ENCODE measurements at regions not wholly inside any gene's neighbourhood (a gene's known extent, or its start where the extent isn't known, plus 50 kb on each side); places are given as distances from the start of the nearest gene placed in this dataset.

GRCh38 chr12:46461459-46461858 lies 88.9 kb upstream of the SLC38A2 start:
- H3K4me3 ChIP-seq (ENCODE audit: severe bottlenecking): no peak overlapping the region
- ATAC-seq (ENCODE audit: low read depth) (no peak), DNase-seq (ENCODE audit: low spot score) (no peak)
- peak overlapping the region; percentile 49 for H3K27ac ChIP-seq (ENCODE audit: poor library complexity, severe bottlenecking)
- peaks cover 26% of the 10 kb centered on the region for H3K4me1 ChIP-seq (ENCODE audit: insufficient read depth, poor library complexity, severe bottlenecking)
- H3K36me3 ChIP-seq (ENCODE audit: low read depth): no peaks in the 10 kb centered on the region
- no peaks in the 10 kb centered on the region for H3K9me3 ChIP-seq (ENCODE audit: severe bottlenecking)
- no peaks in the 10 kb centered on the region for H3K27me3 ChIP-seq (ENCODE audit: insufficient read depth, poor library complexity, severe bottlenecking)
- TF ChIP-seq CTCF (IDR thresholded peaks at IDR 0.05; ENCODE audit: poor library complexity, severe bottlenecking): no peak

DNA sequence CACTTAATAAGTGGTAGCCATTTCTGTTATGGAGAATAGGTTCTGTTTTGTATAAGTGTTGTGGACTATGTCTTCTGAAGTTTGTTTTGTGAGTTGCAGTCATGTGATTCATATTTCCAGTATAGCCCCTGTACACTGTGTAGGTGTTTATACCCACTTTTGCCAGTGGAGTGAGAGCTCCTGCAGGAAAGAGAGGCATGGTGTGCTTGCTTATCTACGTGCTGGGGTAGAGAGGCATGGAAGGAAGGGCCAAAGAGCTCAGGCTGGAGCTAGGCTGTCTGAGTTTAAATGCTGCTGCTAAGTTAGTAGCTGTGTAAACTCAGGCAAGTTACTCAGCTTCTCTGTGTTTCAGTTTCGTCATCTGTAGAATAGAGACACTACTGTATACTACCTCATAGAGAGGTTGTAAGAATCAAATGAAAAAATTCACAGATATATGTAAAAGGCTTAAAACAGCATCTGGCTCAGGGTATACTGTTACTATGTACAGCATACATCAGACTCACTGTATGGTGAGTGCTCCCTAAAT lies 88.2 kb upstream of the SLC38A2 start:
- Histone ChIP-seq H3K36me3 (ENCODE audit: low read depth) (no peaks in the 10 kb centered on the region), H3K4me3 (ENCODE audit: severe bottlenecking) (no peak overlapping the region), H3K4me1 (ENCODE audit: insufficient read depth, poor library complexity, severe bottlenecking) (peaks cover 33% of the 10 kb centered on the region), H3K27ac (ENCODE audit: poor library complexity, severe bottlenecking) (peak overlapping the region; percentile 49), H3K27me3 (ENCODE audit: insufficient read depth, poor library complexity, severe bottlenecking) (no peaks in the 10 kb centered on the region), H3K9me3 (ENCODE audit: severe bottlenecking) (no peaks in the 10 kb centered on the region)
- ATAC-seq (ENCODE audit: low read depth) (no peak), DNase-seq (ENCODE audit: low spot score) (no peak)
- TF ChIP-seq CTCF (IDR thresholded peaks at IDR 0.05; ENCODE audit: poor library complexity, severe bottlenecking): no peak

DNA sequence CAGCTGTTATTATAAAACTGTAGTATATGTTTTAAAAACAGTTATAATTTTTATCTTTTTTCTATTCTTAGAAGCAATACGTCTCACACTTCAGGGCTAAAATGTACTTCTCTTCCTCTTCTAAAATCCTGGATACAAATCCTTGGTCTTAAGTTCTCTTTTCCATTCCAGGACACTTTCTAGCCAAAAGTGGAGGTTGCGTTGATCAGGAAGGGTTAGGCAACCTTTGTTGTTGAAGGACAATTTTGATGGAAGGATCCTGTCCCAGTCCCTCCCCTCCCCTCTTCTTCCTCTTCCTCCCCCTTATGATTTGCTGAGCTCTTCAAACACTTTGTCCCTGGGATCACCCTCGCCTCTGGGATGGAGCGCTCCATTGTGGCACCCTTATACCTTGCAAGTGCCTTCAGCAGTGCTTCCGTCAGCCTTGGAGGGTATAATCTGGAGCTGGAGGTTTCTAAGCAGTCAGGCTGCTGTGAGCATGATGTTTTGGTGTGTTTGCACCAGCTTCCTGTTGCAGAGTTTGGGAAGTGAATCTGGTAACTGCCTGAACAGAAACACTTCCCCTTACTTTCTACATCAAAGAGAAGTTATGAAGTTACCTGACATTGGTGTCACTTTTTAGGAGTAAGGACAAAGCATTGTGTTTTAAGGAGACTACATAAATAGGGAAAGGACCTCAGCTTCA lies 87.4 kb upstream of the SLC38A2 start:
- Histone ChIP-seq H3K27me3 (ENCODE audit: insufficient read depth, poor library complexity, severe bottlenecking) (no peaks in the 10 kb centered on the region), H3K9me3 (ENCODE audit: severe bottlenecking) (no peaks in the 10 kb centered on the region), H3K4me1 (ENCODE audit: insufficient read depth, poor library complexity, severe bottlenecking) (peaks cover 38% of the 10 kb centered on the region), H3K36me3 (ENCODE audit: low read depth) (no peaks in the 10 kb centered on the region), H3K27ac (ENCODE audit: poor library complexity, severe bottlenecking) (peak overlapping the region; percentile 49), H3K4me3 (ENCODE audit: severe bottlenecking) (no peak overlapping the region)
- no peak for TF ChIP-seq CTCF (IDR thresholded peaks at IDR 0.05; ENCODE audit: poor library complexity, severe bottlenecking)
- DNase-seq (ENCODE audit: low spot score) (no peak), ATAC-seq (ENCODE audit: low read depth) (no peak)

DNA sequence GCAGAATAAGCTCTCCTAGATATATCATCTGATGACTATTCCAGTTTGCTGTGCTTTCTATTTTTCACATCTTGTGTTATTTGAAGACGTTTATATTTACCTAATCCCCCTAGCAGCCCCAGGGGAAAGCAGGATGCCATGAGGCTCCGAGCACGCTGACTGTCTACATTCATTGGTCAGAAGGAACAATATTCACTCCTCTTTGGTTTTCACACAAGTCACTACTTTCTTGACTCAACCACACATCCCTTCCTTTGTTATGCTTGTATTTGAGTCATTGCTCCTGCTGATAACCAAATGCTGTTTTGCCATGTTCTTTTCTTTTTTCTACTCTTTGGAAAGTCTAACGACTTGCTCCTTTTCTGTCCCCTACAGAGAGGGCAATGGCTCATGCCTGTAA lies 86.5 kb upstream of the SLC38A2 start:
- ATAC-seq (ENCODE audit: low read depth) (no peak), DNase-seq (ENCODE audit: low spot score) (no peak)
- Histone ChIP-seq H3K27ac (ENCODE audit: poor library complexity, severe bottlenecking) (no peak overlapping the region), H3K4me1 (ENCODE audit: insufficient read depth, poor library complexity, severe bottlenecking) (peaks cover 39% of the 10 kb centered on the region), H3K36me3 (ENCODE audit: low read depth) (no peaks in the 10 kb centered on the region), H3K9me3 (ENCODE audit: severe bottlenecking) (no peaks in the 10 kb centered on the region), H3K27me3 (ENCODE audit: insufficient read depth, poor library complexity, severe bottlenecking) (no peaks in the 10 kb centered on the region), H3K4me3 (ENCODE audit: severe bottlenecking) (no peak overlapping the region)
- no peak for TF ChIP-seq CTCF (IDR thresholded peaks at IDR 0.05; ENCODE audit: poor library complexity, severe bottlenecking)

- DNase-seq (ENCODE audit: low spot score): no peak
- Histone ChIP-seq H3K9me3 (ENCODE audit: severe bottlenecking) (no peaks in the 10 kb centered on the region), H3K27ac (ENCODE audit: poor library complexity, severe bottlenecking) (no peak overlapping the region), H3K27me3 (ENCODE audit: insufficient read depth, poor library complexity, severe bottlenecking) (no peaks in the 10 kb centered on the region), H3K4me3 (ENCODE audit: severe bottlenecking) (no peak overlapping the region), H3K4me1 (ENCODE audit: insufficient read depth, poor library complexity, severe bottlenecking) (peaks cover 44% of the 10 kb centered on the region), H3K36me3 (ENCODE audit: low read depth) (no peaks in the 10 kb centered on the region)
- ATAC-seq (ENCODE audit: low read depth): no peak
- TF ChIP-seq CTCF (IDR thresholded peaks at IDR 0.05; ENCODE audit: poor library complexity, severe bottlenecking): no peak
Measured at GRCh38 chr12:46458500-46459102, 86.0 kb upstream of the SLC38A2 start.

Data from RWPE2 (cell line).